ENCODE measurements at regions not wholly inside any gene's neighbourhood (a gene's known extent, or its start where the extent isn't known, plus 50 kb on each side); places are given as distances from the start of the nearest gene placed in this dataset.

DNA sequence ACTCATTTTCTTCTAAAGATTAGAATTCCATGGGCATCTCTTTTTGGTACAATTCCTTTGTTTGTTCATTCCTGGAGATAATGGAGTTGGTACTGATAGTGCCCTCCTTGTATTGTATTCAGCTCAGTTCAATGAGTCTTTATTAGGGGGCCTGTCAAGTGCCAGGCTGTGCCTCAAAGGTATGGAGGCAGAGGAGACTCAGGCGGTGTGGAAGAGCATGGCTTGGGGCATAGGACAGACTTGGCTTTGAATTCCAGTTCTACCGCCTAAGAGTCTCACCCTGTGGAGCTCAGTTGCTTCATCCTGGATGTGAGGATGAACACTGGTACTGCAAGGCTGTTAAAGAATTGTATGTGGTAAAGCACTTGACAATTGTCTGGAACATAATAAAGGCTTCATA is 196.6 kb upstream of the IL12A start:
- intact Hi-C loops (cut with micrococcal nuclease) = no loop called here
- peaks cover 0 to 12% of the 10 kb centered on the region in 2 donors for H3K27me3 Mint-ChIP-seq
- POLR2A ChIA-PET (ENCODE audit: partially characterized antibody) = no interaction called here
- no peak overlapping the region for H3K4me3 ChIP-seq (ENCODE audit: low read length in 2 of 2)
- CTCF ChIA-PET (ENCODE audit: partially characterized antibody) = no interaction called here
- H3K27ac ChIP-seq (ENCODE audit: low read depth, low read length) = no peak overlapping the region
- H3K4me3 Mint-ChIP-seq = no peak overlapping the region
- no peak overlapping the region for H3K27ac Mint-ChIP-seq
- peaks cover 0 to 2% (median 0%) of the 10 kb centered on the region in 8 donors for H3K9me3 Mint-ChIP-seq
- H3K9me3 ChIP-seq (ENCODE audit: control insufficient read depth in 1 of 2, low read length in 2 of 2) = no peaks in the 10 kb centered on the region
- no peaks in the 10 kb centered on the region for H3K36me3 Mint-ChIP-seq
- DNase-seq = no peak
- no peaks in the 10 kb centered on the region for H3K27me3 ChIP-seq (ENCODE audit: insufficient read depth, low read length)
- no peaks in the 10 kb centered on the region for H3K4me1 Mint-ChIP-seq
- H3K4me1 ChIP-seq (ENCODE audit: insufficient read depth, low read length) = no peaks in the 10 kb centered on the region
- no peaks in the 10 kb centered on the region for H3K36me3 ChIP-seq (ENCODE audit: insufficient read depth, low read length)

DNA sequence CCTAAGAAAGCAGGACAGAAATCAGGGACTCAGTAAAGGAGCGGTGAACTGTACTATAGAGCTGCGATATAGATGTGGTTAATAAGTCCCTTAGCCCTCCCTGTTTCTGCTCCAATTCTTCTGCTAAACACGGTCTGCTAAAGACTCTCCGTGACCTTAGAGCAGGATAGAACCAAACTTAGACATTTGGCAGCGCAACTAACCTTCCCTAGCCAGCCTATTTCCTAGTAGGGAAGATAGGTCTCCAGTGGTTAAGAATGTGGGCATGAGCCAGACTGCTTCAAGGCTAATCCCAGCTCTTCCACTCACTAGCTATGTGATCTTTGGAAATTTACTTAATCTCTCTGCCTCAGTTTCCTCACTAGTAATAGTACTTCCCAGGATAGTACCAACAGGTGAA is 193.6 kb upstream of the IL12A start:
- no peak overlapping the region for H3K27ac Mint-ChIP-seq
- Histone ChIP-seq H3K4me1 (ENCODE audit: insufficient read depth, low read length) (no peaks in the 10 kb centered on the region), H3K4me3 (ENCODE audit: low read length in 2 of 2) (no peak overlapping the region), H3K27me3 (ENCODE audit: insufficient read depth, low read length) (no peaks in the 10 kb centered on the region), H3K9me3 (ENCODE audit: control insufficient read depth in 1 of 2, low read length in 2 of 2) (no peaks in the 10 kb centered on the region), H3K27ac (ENCODE audit: low read depth, low read length) (no peak overlapping the region), H3K36me3 (ENCODE audit: insufficient read depth, low read length) (no peaks in the 10 kb centered on the region)
- peaks cover 0 to 2% (median 0%) of the 10 kb centered on the region in 8 donors for H3K9me3 Mint-ChIP-seq
- DNase-seq = no peak
- intact Hi-C loops (cut with micrococcal nuclease) = no loop called here
- no peaks in the 10 kb centered on the region for H3K36me3 Mint-ChIP-seq
- no peaks in the 10 kb centered on the region for H3K4me1 Mint-ChIP-seq
- H3K27me3 Mint-ChIP-seq = peaks cover 3 to 9% of the 10 kb centered on the region in 2 donors
- ChIA-PET POLR2A (ENCODE audit: partially characterized antibody) (no interaction called here), CTCF (ENCODE audit: partially characterized antibody) (no interaction called here)
- no peak overlapping the region for H3K4me3 Mint-ChIP-seq

DNA sequence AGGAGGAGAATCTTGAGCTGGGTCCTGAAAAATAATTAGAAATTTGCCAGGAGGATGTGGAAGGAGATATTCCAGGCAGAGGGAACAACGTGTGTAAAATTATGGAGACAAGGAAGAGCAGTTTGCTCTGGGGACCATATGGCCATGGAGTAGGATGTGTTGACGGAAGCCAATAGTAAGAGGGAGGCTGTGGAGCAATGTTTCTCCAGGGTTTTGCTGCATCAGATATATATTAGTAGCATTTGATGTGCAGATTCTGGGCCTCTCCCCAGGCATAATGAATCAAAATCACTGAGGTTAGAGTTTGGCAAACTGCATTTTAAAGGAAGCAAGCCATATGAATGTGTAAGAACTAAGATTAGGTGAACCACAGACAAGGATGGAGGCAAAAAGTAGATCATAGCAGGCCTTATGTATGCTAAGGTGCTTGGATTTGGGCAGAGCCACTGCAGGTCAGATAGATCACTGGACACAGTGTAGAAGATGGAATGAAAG is 192.9 kb upstream of the IL12A start:
- Histone ChIP-seq H3K4me3 (ENCODE audit: low read length in 2 of 2) (no peak overlapping the region), H3K27ac (ENCODE audit: low read depth, low read length) (no peak overlapping the region), H3K27me3 (ENCODE audit: insufficient read depth, low read length) (no peaks in the 10 kb centered on the region), H3K36me3 (ENCODE audit: insufficient read depth, low read length) (no peaks in the 10 kb centered on the region), H3K9me3 (ENCODE audit: control insufficient read depth in 1 of 2, low read length in 2 of 2) (no peaks in the 10 kb centered on the region), H3K4me1 (ENCODE audit: insufficient read depth, low read length) (no peaks in the 10 kb centered on the region)
- intact Hi-C loops (cut with micrococcal nuclease) = no loop called here
- ChIA-PET CTCF (ENCODE audit: partially characterized antibody) (no interaction called here), POLR2A (ENCODE audit: partially characterized antibody) (no interaction called here)
- Mint-ChIP-seq H3K9me3 (peaks cover 0 to 2% (median 0%) of the 10 kb centered on the region in 8 donors), H3K4me3 (no peak overlapping the region), H3K4me1 (no peaks in the 10 kb centered on the region), H3K36me3 (no peaks in the 10 kb centered on the region), H3K27me3 (peaks cover 3 to 9% of the 10 kb centered on the region in 2 donors), H3K27ac (no peak overlapping the region)
- DNase-seq = no peak

DNA sequence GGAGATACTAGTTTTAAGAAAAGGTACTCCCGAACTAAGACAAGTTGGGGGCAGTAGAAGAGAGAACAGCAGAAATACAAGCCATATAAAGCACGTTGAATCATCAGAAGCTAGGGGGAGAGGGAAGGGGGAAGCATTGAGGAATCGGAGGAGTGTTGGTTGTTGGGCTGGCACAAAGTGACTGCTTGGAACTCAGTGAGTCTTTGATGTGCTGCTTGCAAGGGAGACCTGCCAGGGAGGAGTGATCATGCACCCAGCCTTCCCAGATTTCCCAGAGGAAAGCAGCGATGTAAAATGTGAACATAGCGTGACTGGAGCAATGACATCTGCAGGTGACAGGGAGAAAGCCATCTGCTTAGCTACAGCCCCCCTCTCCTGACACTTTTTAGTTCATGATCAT is 192.4 kb upstream of the IL12A start:
- H3K4me1 Mint-ChIP-seq = no peaks in the 10 kb centered on the region
- no peaks in the 10 kb centered on the region for H3K4me1 ChIP-seq (ENCODE audit: insufficient read depth, low read length)
- H3K4me3 Mint-ChIP-seq = no peak overlapping the region
- H3K36me3 ChIP-seq (ENCODE audit: insufficient read depth, low read length) = no peaks in the 10 kb centered on the region
- H3K27ac Mint-ChIP-seq = no peak overlapping the region
- no peaks in the 10 kb centered on the region for H3K27me3 ChIP-seq (ENCODE audit: insufficient read depth, low read length)
- peaks cover 0 to 2% (median 0%) of the 10 kb centered on the region in 8 donors for H3K9me3 Mint-ChIP-seq
- H3K27me3 Mint-ChIP-seq = peaks cover 3 to 9% of the 10 kb centered on the region in 2 donors
- no peak for DNase-seq
- H3K36me3 Mint-ChIP-seq = no peaks in the 10 kb centered on the region
- ChIA-PET POLR2A (ENCODE audit: partially characterized antibody) (no interaction called here), CTCF (ENCODE audit: partially characterized antibody) (no interaction called here)
- H3K4me3 ChIP-seq (ENCODE audit: low read length in 2 of 2) = no peak overlapping the region
- H3K27ac ChIP-seq (ENCODE audit: low read depth, low read length) = no peak overlapping the region
- no peaks in the 10 kb centered on the region for H3K9me3 ChIP-seq (ENCODE audit: control insufficient read depth in 1 of 2, low read length in 2 of 2)
- intact Hi-C loops (cut with micrococcal nuclease) = no loop called here

DNA sequence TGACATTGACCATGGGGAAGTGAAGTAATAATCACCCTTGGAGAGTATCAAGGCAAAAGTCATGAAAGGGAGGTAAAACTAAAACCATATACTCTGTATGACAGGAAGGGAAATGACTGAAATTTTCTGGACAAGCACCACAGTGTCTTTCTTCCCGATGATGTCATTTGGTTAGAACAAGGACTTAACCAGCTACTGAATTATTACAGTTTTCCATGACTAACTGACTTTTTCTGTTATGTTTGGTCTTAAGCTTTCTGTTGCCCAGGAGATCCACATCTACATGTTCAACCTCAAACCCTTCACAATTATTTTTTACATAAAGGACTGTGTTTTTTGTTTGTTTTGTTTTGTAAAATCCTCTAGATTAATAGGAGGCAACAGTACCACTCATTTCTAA is 191.9 kb upstream of the IL12A start:
- Mint-ChIP-seq H3K27ac (no peak overlapping the region), H3K4me3 (no peak overlapping the region), H3K9me3 (peaks cover 0 to 2% (median 0%) of the 10 kb centered on the region in 8 donors), H3K4me1 (no peaks in the 10 kb centered on the region), H3K27me3 (peaks cover 3 to 9% of the 10 kb centered on the region in 2 donors), H3K36me3 (no peaks in the 10 kb centered on the region)
- POLR2A ChIA-PET (ENCODE audit: partially characterized antibody) = no interaction called here
- CTCF ChIA-PET (ENCODE audit: partially characterized antibody) = no interaction called here
- DNase-seq = no peak
- intact Hi-C loops (cut with micrococcal nuclease) = no loop called here
- H3K27ac ChIP-seq (ENCODE audit: low read depth, low read length) = no peak overlapping the region
- H3K4me1 ChIP-seq (ENCODE audit: insufficient read depth, low read length) = no peaks in the 10 kb centered on the region
- no peak overlapping the region for H3K4me3 ChIP-seq (ENCODE audit: low read length in 2 of 2)
- H3K36me3 ChIP-seq (ENCODE audit: insufficient read depth, low read length) = no peaks in the 10 kb centered on the region
- H3K27me3 ChIP-seq (ENCODE audit: insufficient read depth, low read length) = no peaks in the 10 kb centered on the region
- H3K9me3 ChIP-seq (ENCODE audit: control insufficient read depth in 1 of 2, low read length in 2 of 2) = no peaks in the 10 kb centered on the region

DNA sequence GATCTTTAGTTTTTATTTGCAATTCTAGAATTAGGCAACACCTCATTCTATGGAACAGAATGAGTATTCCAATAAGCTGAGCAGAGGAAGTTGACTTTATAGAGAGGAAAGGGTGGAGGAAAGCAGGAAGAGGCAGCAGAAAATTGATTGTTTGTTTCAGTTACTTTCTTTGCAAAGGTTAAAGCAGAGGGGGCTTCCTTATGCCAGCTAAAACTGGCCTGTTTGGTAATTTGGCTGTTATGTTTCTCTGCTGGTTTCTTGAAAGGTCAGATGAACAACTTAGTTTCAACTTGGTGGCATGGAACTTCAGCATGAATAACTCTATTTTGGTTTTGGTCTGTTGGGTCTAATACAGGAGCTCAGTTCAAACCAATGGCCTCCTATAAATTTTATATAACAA is 190.9 kb upstream of the IL12A start:
- peaks cover 8 to 9% of the 10 kb centered on the region in 2 donors for H3K27me3 Mint-ChIP-seq
- H3K27me3 ChIP-seq (ENCODE audit: insufficient read depth, low read length) = no peaks in the 10 kb centered on the region
- H3K36me3 ChIP-seq (ENCODE audit: insufficient read depth, low read length) = no peaks in the 10 kb centered on the region
- no peaks in the 10 kb centered on the region for H3K4me1 ChIP-seq (ENCODE audit: insufficient read depth, low read length)
- POLR2A ChIA-PET (ENCODE audit: partially characterized antibody) = no interaction called here
- H3K9me3 Mint-ChIP-seq = peaks cover 0 to 2% (median 0%) of the 10 kb centered on the region in 8 donors
- no peaks in the 10 kb centered on the region for H3K4me1 Mint-ChIP-seq
- intact Hi-C loops (cut with micrococcal nuclease) = no loop called here
- H3K27ac Mint-ChIP-seq = no peak overlapping the region
- H3K4me3 Mint-ChIP-seq = no peak overlapping the region
- H3K36me3 Mint-ChIP-seq = no peaks in the 10 kb centered on the region
- H3K9me3 ChIP-seq (ENCODE audit: control insufficient read depth in 1 of 2, low read length in 2 of 2) = no peaks in the 10 kb centered on the region
- CTCF ChIA-PET (ENCODE audit: partially characterized antibody) = no interaction called here
- no peak overlapping the region for H3K27ac ChIP-seq (ENCODE audit: low read depth, low read length)
- no peak for DNase-seq
- no peak overlapping the region for H3K4me3 ChIP-seq (ENCODE audit: low read length in 2 of 2)

DNA sequence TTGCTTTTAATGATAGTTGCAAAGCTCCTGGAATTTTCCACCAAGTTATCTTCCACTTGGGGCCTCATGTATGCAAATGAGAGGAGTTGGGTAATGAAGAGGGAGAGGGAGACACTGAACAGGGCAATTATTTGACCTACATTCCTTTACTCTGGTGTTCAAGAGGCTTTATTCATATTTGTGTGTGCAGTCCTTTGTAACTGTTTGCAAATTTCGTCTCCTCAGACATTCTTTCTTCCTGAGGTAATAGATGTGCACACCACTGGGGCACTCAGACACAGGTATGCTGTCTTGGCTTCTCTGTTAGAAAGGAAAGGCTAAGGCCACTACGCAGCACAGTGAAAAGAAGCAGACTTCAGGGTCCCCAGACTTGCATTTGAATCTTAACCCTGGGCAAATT is 189.7 kb upstream of the IL12A start:
- no peaks in the 10 kb centered on the region for H3K9me3 ChIP-seq (ENCODE audit: control insufficient read depth in 1 of 2, low read length in 2 of 2)

More for the DNA sequence above, 189.7 kb upstream of the IL12A start:
- no peaks in the 10 kb centered on the region for H3K4me1 Mint-ChIP-seq
- CTCF ChIA-PET (ENCODE audit: partially characterized antibody) = interaction anchor here (0.8 kb wide), 1 partner anchor 15 kb away, joined by 4 read pairs; no protein-coding TSS in a partner anchor
- H3K4me3 Mint-ChIP-seq = no peak overlapping the region
- intact Hi-C loops (cut with micrococcal nuclease) = no loop called here
- DNase-seq = no peak
- no peaks in the 10 kb centered on the region for H3K36me3 Mint-ChIP-seq
- no peaks in the 10 kb centered on the region for H3K36me3 ChIP-seq (ENCODE audit: insufficient read depth, low read length)
- H3K27me3 ChIP-seq (ENCODE audit: insufficient read depth, low read length) = no peaks in the 10 kb centered on the region
- H3K27me3 Mint-ChIP-seq = peaks cover 7 to 10% of the 10 kb centered on the region in 2 donors
- H3K4me3 ChIP-seq (ENCODE audit: low read length in 2 of 2) = no peak overlapping the region
- H3K4me1 ChIP-seq (ENCODE audit: insufficient read depth, low read length) = no peaks in the 10 kb centered on the region
- POLR2A ChIA-PET (ENCODE audit: partially characterized antibody) = no interaction called here
- no peak overlapping the region for H3K27ac Mint-ChIP-seq
- peaks cover 0 to 2% (median 0%) of the 10 kb centered on the region in 8 donors for H3K9me3 Mint-ChIP-seq
- H3K27ac ChIP-seq (ENCODE audit: low read depth, low read length) = no peak overlapping the region

All from CD4-positive, alpha-beta memory T cell (primary cell).